ENCODE measurements at regions not wholly inside any gene's neighbourhood (a gene's known extent, or its start where the extent isn't known, plus 50 kb on each side); places are given as distances from the start of the nearest gene placed in this dataset. TPM values are rescaled to one million over a fixed set of nuclear protein-coding genes. Genes with fewer than 3 reads are reported as not detected.

Small RNAs in the stretch of these regions (small RNA-seq; reads per million reads assigned to genes)
- not detected for gene MIR2114 (ENCODE audit: insufficient read depth)

All from neuronal stem cell (in vitro differentiated cells).